Ishikawa (cell line): ENCODE measurements at regions not wholly inside any gene's neighbourhood (a gene's known extent, or its start where the extent isn't known, plus 50 kb on each side); places are given as distances from the start of the nearest gene placed in this dataset.

Experiments
- CEBPB ChIP-seq: IDR thresholded peaks from 2 replicates; pipeline ENCODE4 v1.6.1; 2012
- FOXM1 ChIP-seq: IDR thresholded peaks from 2 replicates; pipeline ENCODE4 v1.6.1; 2012; ENCODE audit warnings: low read depth, borderline replicate concordance
- REST ChIP-seq: IDR thresholded peaks from 2 replicates; pipeline ENCODE4 v1.6.1; 2012; ENCODE audit warnings: low read depth, mild to moderate bottlenecking
- TAF1 ChIP-seq: IDR thresholded peaks from 2 replicates; pipeline ENCODE4 v1.6.1; 2012; ENCODE audit warnings: low read depth, mild to moderate bottlenecking

- TF ChIP-seq FOXM1 (no peak), TAF1 (no peak), CEBPB (no peak), REST (no peak)
Observed at GRCh38 chr5:39628348-39628747, 203.6 kb upstream of the DAB2 start.
